Vagina (tissue), 2 donors: ENCODE measurements at regions not wholly inside any gene's neighbourhood (a gene's known extent, or its start where the extent isn't known, plus 50 kb on each side); places are given as distances from the start of the nearest gene placed in this dataset.

Experiments
- DNase-seq, 2 donors: peaks; one replicate each; pipeline ENCODE4 v3.0.0-alpha.2; 2017; ENCODE audit errors: extremely low spot score in 2 of 2
- H3K27ac ChIP-seq: fragments of 200-600 bp; sonication (generic); one replicate; pipeline ENCODE4 v1.5.1; 2019
- H3K27me3 ChIP-seq: fragments of 200-600 bp; sonication (generic); one replicate; pipeline ENCODE4 v1.5.1; 2019
- H3K36me3 ChIP-seq, 2 donors: fragments of 200-600 bp; sonication (generic); one replicate each; pipeline ENCODE4 v1.5.1; 2017 to 2019
- H3K4me1 ChIP-seq: fragments of 200-600 bp; sonication (generic); one replicate; pipeline ENCODE4 v1.5.1; 2019
- H3K4me3 ChIP-seq, 2 donors: fragments of 200-600 bp; sonication (generic); 1 replicate in 1 of 2; 2 replicates in 1 of 2; pipeline ENCODE4 v1.5.1; 2016 to 2019
- H3K9me3 ChIP-seq: fragments of 200-600 bp; sonication (generic); one replicate; pipeline ENCODE4 v1.5.1; 2019
- CTCF ChIP-seq, 3 experiments: fragments of 450-650 bp in 2 of 3; fragments of 200-600 bp in 1 of 3; sonication (generic) in 1 of 3; IDR thresholded peaks; one replicate each; pipeline ENCODE4 v1.5.1; 2017 to 2019; ENCODE audit warnings: antibody characterized with exemption in 3 of 3, mild to moderate bottlenecking in 2 of 3, moderate library complexity in 2 of 3
- POLR2A ChIP-seq, 2 donors: fragments of 450-650 bp; IDR thresholded peaks; one replicate each; pipeline ENCODE4 v1.6.1; 2017; ENCODE audit warnings: antibody characterized with exemption in 2 of 2, mild to moderate bottlenecking in 2 of 2, moderate library complexity in 2 of 2
- POLR2AphosphoS5 ChIP-seq, 2 donors: sonication (generic); formaldehyde crosslinking; IDR thresholded peaks; one replicate each; pipeline ENCODE4 v1.9.0; 2017; ENCODE audit warnings: antibody characterized with exemption in 2 of 2, mild to moderate bottlenecking in 2 of 2, low read depth in 1 of 2; ENCODE audit not compliant: insufficient read depth in 1 of 2
- intact Hi-C: fragments of 100-400 bp; cut with DNase I; formaldehyde crosslinking; loops from one replicate; pipeline ENCODE4 v1.15.1; 2023

DNA sequence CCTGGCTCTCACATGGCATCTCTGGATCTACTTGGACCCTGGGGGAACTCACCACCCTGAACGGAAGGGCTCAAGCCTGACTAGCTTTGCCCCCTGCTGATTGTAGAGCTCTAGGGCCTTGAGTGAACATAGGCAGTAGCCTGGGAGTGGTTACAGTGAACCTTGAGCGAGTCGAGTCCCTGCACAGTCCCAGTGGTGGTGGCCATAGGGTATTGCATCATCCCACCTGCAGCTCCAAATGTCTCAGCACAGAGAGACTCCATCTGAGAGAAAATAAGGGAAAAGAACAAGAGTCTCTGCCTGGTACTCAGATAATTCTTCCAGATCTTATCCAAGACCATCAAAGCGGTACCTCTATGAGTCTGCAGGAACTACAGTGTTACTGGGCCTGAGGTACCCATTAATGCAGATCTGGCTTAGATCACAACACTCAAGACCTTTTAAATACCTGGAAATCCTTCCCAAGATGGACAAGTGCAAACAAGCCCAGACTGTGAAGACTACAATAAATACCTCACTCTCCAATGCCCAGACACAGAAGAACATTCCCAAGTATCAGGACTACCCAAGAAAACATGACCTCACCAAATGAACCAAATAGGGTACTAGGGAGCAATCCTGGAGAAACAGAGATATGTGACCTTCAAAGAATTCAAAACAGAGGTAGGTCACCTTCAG lies 167.5 kb upstream of the TET2 start:
- H3K4me1 ChIP-seq: no peaks in the 10 kb centered on the region
- intact Hi-C loops: no loop called here
- TF ChIP-seq POLR2AphosphoS5 (IDR thresholded peaks at IDR 0.05; ENCODE audit: insufficient read depth in 1 of 2, low read depth in 1 of 2) (no peak), CTCF (IDR thresholded peaks at IDR 0.05) (no peak), POLR2A (IDR thresholded peaks at IDR 0.05) (no peak)
- no peak for DNase-seq
- H3K27ac ChIP-seq: no peak overlapping the region
- H3K9me3 ChIP-seq: no peaks in the 10 kb centered on the region
- H3K36me3 ChIP-seq: no peaks in the 10 kb centered on the region
- H3K27me3 ChIP-seq: no peaks in the 10 kb centered on the region
- H3K4me3 ChIP-seq: no peak overlapping the region

GRCh38 chr4:104983615-104984179 lies 163.0 kb upstream of the TET2 start:
- no peak for TF ChIP-seq CTCF (IDR thresholded peaks at IDR 0.05)
- TF ChIP-seq POLR2AphosphoS5 (IDR thresholded peaks at IDR 0.05; ENCODE audit: insufficient read depth in 1 of 2, low read depth in 1 of 2): peak in 1 of 2 donors; percentile 43
- no peak for TF ChIP-seq POLR2A (IDR thresholded peaks at IDR 0.05)
- DNase-seq: no peak
- no peaks in the 10 kb centered on the region for H3K9me3 ChIP-seq
- intact Hi-C loops: no loop called here
- no peaks in the 10 kb centered on the region for H3K36me3 ChIP-seq
- H3K27ac ChIP-seq: no peak overlapping the region
- H3K27me3 ChIP-seq: no peaks in the 10 kb centered on the region
- H3K4me1 ChIP-seq: no peaks in the 10 kb centered on the region
- no peak overlapping the region for H3K4me3 ChIP-seq

DNA sequence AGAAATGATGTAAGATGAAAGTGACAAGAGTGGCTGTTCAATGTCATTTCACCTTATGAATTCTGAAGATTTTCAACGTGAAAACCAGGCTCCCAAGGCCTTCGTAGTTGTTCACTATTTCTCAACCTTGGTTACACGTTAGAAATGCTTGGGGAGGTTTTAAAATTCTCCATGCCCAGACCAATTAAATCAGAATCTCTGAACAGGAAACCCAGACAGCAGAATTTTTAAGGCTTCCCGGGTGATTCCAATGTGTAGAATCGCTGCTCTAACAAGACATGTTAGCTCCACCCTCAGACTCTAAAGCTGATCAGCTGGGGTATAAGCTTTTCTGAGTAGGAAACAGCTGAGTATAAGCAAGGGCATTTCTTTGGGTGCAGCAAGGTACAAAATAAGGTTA lies 160.4 kb upstream of the TET2 start:
- DNase-seq: no peak
- TF ChIP-seq CTCF (IDR thresholded peaks at IDR 0.05) (no peak), POLR2AphosphoS5 (IDR thresholded peaks at IDR 0.05; ENCODE audit: insufficient read depth in 1 of 2, low read depth in 1 of 2) (no peak), POLR2A (IDR thresholded peaks at IDR 0.05) (no peak)

DNA sequence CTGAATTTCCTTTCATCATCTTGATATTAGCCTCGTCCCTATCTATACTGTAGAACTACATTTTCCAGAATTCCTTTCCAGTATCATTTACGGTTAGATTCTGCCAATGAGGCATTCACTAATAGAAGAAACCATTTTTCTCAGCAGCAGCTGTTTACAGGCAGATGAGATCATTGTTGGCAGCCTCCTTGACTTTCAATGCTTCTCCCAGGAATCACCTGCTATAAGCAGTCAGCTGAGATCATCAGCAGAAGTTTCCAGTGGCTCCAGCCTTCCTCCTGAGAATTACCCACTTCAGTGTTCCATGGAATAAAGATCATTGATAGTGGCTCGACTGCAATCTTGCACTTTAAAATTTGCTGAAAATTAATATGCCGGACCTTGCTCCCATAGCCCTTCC lies 157.3 kb upstream of the TET2 start:
- Histone ChIP-seq H3K27me3 (no peaks in the 10 kb centered on the region), H3K4me3 (no peak overlapping the region), H3K36me3 (no peaks in the 10 kb centered on the region), H3K27ac (no peak overlapping the region), H3K4me1 (no peaks in the 10 kb centered on the region), H3K9me3 (no peaks in the 10 kb centered on the region)
- intact Hi-C loops: no loop called here
- DNase-seq: no peak
- no peak for TF ChIP-seq POLR2A (IDR thresholded peaks at IDR 0.05)
- TF ChIP-seq CTCF (IDR thresholded peaks at IDR 0.05): no peak
- TF ChIP-seq POLR2AphosphoS5 (IDR thresholded peaks at IDR 0.05; ENCODE audit: insufficient read depth in 1 of 2, low read depth in 1 of 2): peak in 1 of 2 donors; percentile 29

More for the DNA sequence above, 160.4 kb upstream of the TET2 start:
- Histone ChIP-seq H3K9me3 (no peaks in the 10 kb centered on the region), H3K27ac (no peak overlapping the region), H3K4me1 (no peaks in the 10 kb centered on the region), H3K27me3 (no peaks in the 10 kb centered on the region), H3K4me3 (no peak overlapping the region), H3K36me3 (no peaks in the 10 kb centered on the region)
- intact Hi-C loops: no loop called here

DNA sequence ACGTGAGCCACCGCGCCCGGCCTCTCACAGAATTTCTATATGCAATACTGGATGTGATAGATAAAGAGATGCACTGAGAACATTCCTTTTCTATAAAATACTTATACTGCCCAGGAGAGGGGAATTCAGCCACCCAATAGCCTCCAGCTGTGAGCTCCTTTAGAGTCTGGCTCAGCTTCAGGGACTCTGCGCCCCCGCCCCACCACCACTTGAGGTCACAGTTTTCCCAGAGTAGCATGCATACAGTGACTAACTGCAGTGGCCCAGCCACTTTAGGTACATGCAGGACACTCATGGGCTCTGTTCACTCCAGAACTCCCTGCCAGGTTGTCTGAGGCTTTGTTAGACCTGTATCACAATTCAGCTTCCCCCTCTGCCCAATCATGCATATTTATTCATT lies 144.4 kb upstream of the TET2 start:
- intact Hi-C loops: no loop called here
- Histone ChIP-seq H3K9me3 (no peaks in the 10 kb centered on the region), H3K27ac (no peak overlapping the region), H3K27me3 (no peaks in the 10 kb centered on the region), H3K36me3 (no peaks in the 10 kb centered on the region), H3K4me1 (no peaks in the 10 kb centered on the region), H3K4me3 (no peak overlapping the region)
- no peak for TF ChIP-seq POLR2AphosphoS5 (IDR thresholded peaks at IDR 0.05; ENCODE audit: insufficient read depth in 1 of 2, low read depth in 1 of 2)
- TF ChIP-seq CTCF (IDR thresholded peaks at IDR 0.05): no peak
- no peak for TF ChIP-seq POLR2A (IDR thresholded peaks at IDR 0.05)
- DNase-seq: no peak
